ENCODE measurements at regions not wholly inside any gene's neighbourhood (a gene's known extent, or its start where the extent isn't known, plus 50 kb on each side); places are given as distances from the start of the nearest gene placed in this dataset.
A peak's percentile ranks its signal among the peaks of the same experiment; 100 is the strongest.

GRCh38 chr3:152608696-152609594 is 226.0 kb upstream of the P2RY1 start:
- TF ChIP-seq CTCF (IDR thresholded peaks at IDR 0.05; ENCODE audit: insufficient read depth, low read depth, low read length): no peak
- no peak overlapping the region for H3K4me3 ChIP-seq (ENCODE audit: low read depth, low read length)
- DNase-seq (ENCODE audit: low read depth): no peak

- H3K4me3 ChIP-seq (ENCODE audit: low read depth, low read length): no peak overlapping the region
- no peak for DNase-seq (ENCODE audit: low read depth)
- no peak for TF ChIP-seq CTCF (IDR thresholded peaks at IDR 0.05; ENCODE audit: insufficient read depth, low read depth, low read length)
These were observed 225.0 kb upstream of the P2RY1 start for GRCh38 chr3:152609891-152610290.

- no peak overlapping the region for H3K4me3 ChIP-seq (ENCODE audit: low read depth, low read length)
- DNase-seq (ENCODE audit: low read depth): no peak
- TF ChIP-seq CTCF (IDR thresholded peaks at IDR 0.05; ENCODE audit: insufficient read depth, low read depth, low read length): no peak
These were observed 224.3 kb upstream of the P2RY1 start for GRCh38 chr3:152610622-152611021.

- no peak for TF ChIP-seq CTCF (IDR thresholded peaks at IDR 0.05; ENCODE audit: insufficient read depth, low read depth, low read length)
- H3K4me3 ChIP-seq (ENCODE audit: low read depth, low read length): no peak overlapping the region
- peak; percentile 25 for DNase-seq (ENCODE audit: low read depth)
These were observed 223.0 kb upstream of the P2RY1 start for GRCh38 chr3:152611905-152612304.

DNA sequence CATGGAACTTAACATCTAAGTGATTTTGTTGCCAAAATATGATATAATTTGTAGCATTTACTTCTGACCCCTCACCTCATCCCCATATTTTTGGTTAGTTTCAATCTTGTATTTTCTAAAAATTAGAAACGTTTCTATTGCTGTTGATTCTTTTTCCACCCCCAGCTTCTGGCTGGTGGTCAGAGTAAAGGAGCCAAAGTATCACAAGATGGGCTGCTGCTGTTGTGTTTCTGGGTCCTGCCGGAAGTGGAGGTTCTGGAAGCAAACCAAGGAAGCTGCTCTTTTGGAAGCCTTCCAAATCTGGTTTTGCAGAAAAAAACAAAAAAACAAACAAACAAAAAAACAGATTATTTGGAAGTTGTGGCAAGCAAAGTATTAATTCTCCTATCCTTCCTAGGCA is 221.1 kb upstream of the P2RY1 start:
- DNase-seq (ENCODE audit: low read depth): no peak
- no peak for TF ChIP-seq CTCF (IDR thresholded peaks at IDR 0.05; ENCODE audit: insufficient read depth, low read depth, low read length)
- no peak overlapping the region for H3K4me3 ChIP-seq (ENCODE audit: low read depth, low read length)

DNA sequence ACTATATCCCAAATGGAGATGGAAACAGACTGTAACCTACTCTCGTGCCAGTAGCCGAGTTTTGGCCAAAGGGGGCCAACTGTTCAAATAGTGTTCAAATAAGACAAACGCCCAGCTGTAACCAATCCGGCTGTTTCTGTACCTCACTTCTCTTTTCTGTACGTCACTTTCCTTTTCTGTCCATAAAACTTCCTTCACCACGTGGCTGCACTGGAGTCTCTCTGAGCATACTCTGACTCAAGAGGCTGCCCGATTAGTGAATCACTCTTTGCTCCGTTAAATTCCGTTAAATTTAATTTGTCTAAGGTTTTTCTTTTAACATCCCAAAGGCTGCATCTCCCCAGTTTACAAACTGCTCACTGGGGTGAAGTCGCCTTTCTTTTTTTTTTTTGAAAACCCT is 219.2 kb upstream of the P2RY1 start:
- no peak overlapping the region for H3K4me3 ChIP-seq (ENCODE audit: low read depth, low read length)
- DNase-seq (ENCODE audit: low read depth): no peak
- no peak for TF ChIP-seq CTCF (IDR thresholded peaks at IDR 0.05; ENCODE audit: insufficient read depth, low read depth, low read length)

Measured in fibroblast of villous mesenchyme (primary cell).